Keratinocyte (primary cell): ENCODE measurements at regions not wholly inside any gene's neighbourhood (a gene's known extent, or its start where the extent isn't known, plus 50 kb on each side); places are given as distances from the start of the nearest gene placed in this dataset.

ENCODE experiments used
- DNase-seq: peaks from one replicate; pipeline ENCODE4 v3.0.0-alpha.2; 2011; ENCODE audit warnings: low read depth, missing footprints, low spot score
- FAIRE-seq: peaks from 2 replicates; lab custom pipeline; 2011; peaks lifted over from hg19 to GRCh38; lab: Jason Lieb, UNC
- H2AFZ ChIP-seq: 2 replicates; pipeline ENCODE4 v1.6.0; 2012; ENCODE audit warnings: low read length, control low read depth, inconsistent platforms; ENCODE audit not compliant: control insufficient read depth
- H3K27ac ChIP-seq: 2 replicates; pipeline ENCODE4 v1.5.1; 2011; ENCODE audit warnings: low read length; ENCODE audit not compliant: control insufficient read depth, insufficient read depth
- H3K27me3 ChIP-seq: 3 replicates; pipeline ENCODE4 v1.6.0; 2011; ENCODE audit warnings: low read length; ENCODE audit not compliant: control insufficient read depth, insufficient read depth; ENCODE audit errors: extremely low read depth
- H3K36me3 ChIP-seq, 2 experiments: 2 replicates in 1 of 2; 3 replicates in 1 of 2; pipeline ENCODE4 v1.5.1; 2011; ENCODE audit warnings: low read length in 2 of 2, mild to moderate bottlenecking in 1 of 2; ENCODE audit not compliant: control insufficient read depth in 2 of 2, insufficient read depth in 2 of 2; ENCODE audit errors: extremely low read depth in 1 of 2
- H3K4me1 ChIP-seq: 3 replicates; pipeline ENCODE4 v1.5.1; 2011; ENCODE audit warnings: low read length; ENCODE audit not compliant: control insufficient read depth, insufficient read depth; ENCODE audit errors: extremely low read depth
- H3K4me2 ChIP-seq: 3 replicates; pipeline ENCODE4 v1.6.0; 2011; ENCODE audit warnings: low read depth, low read length; ENCODE audit not compliant: control insufficient read depth, insufficient read depth; ENCODE audit errors: extremely low read depth
- H3K4me3 ChIP-seq, 3 experiments: fragments of 200-600 bp in 1 of 3; sonication (generic) in 1 of 3; 2 replicates in 2 of 3; 3 replicates in 1 of 3; pipeline ENCODE4 v1.5.1; 2011 to 2016; ENCODE audit warnings: low read length in 3 of 3, mild to moderate bottlenecking in 3 of 3, control low read depth in 2 of 3, inconsistent platforms in 1 of 3, low read depth in 1 of 3, mixed read lengths in 1 of 3, mixed run types in 1 of 3, moderate library complexity in 1 of 3; ENCODE audit not compliant: control insufficient read depth in 2 of 3, insufficient read depth in 2 of 3; ENCODE audit errors: extremely low read depth in 1 of 3
- H3K79me2 ChIP-seq: 2 replicates; pipeline ENCODE4 v1.6.0; 2012; ENCODE audit warnings: low read length; ENCODE audit not compliant: control insufficient read depth, insufficient read depth
- H3K9ac ChIP-seq: 3 replicates; pipeline ENCODE4 v1.6.0; 2011; ENCODE audit warnings: low read length; ENCODE audit not compliant: control insufficient read depth, insufficient read depth; ENCODE audit errors: extremely low read depth
- H3K9me1 ChIP-seq: 3 replicates; pipeline ENCODE4 v1.6.0; 2011; ENCODE audit warnings: low read length; ENCODE audit not compliant: control insufficient read depth, insufficient read depth; ENCODE audit errors: extremely low read depth
- H3K9me3 ChIP-seq: 2 replicates; pipeline ENCODE4 v1.5.1; 2012; ENCODE audit warnings: low read depth, low read length; ENCODE audit not compliant: control insufficient read depth
- H4K20me1 ChIP-seq: 3 replicates; pipeline ENCODE4 v1.6.0; 2011; ENCODE audit warnings: low read length; ENCODE audit not compliant: control insufficient read depth, insufficient read depth; ENCODE audit errors: extremely low read depth
- EZH2 ChIP-seq: IDR thresholded peaks from one replicate; pipeline ENCODE4 v1.6.1; 2012; ENCODE audit warnings: inconsistent platforms, mild to moderate bottlenecking, low read length, moderate library complexity
- dilution Hi-C: fragments of 300-500 bp; cut with MboI; formaldehyde crosslinking; loops from one replicate; pipeline ENCODE4 v1.7.0; 2020; ENCODE audit warnings: low sequenced_read_pairs; ENCODE audit not compliant: extremely low pct_ligation_motif_present
- TF ChIP-seq, protein P1 (sequence below), 3 experiments: IDR thresholded peaks in 1 of 3; conservative IDR thresholded peaks in 1 of 3; optimal IDR thresholded peaks in 1 of 3; 2 replicates in 2 of 3; 3 replicates in 1 of 3; pipeline versions ENCODE3 to v1.5.1; 2011; ENCODE audit warnings: low read length in 3 of 3, mild to moderate bottlenecking in 3 of 3, moderate library complexity in 2 of 3, control low read depth in 1 of 3, inconsistent platforms in 1 of 3; ENCODE audit not compliant: insufficient read depth in 2 of 3; ENCODE audit errors: extremely low read depth in 1 of 3

GRCh38 chr1:208503787-208504186 lies 259.6 kb upstream of the PLXNA2 start:
- Histone ChIP-seq H2AFZ (no peak overlapping the region), H3K27me3 (no peaks in the 10 kb centered on the region), H3K4me3 (no peak overlapping the region), H3K36me3 (no peaks in the 10 kb centered on the region), H4K20me1 (no peaks in the 10 kb centered on the region), H3K9ac (no peak overlapping the region), H3K27ac (no peak overlapping the region), H3K79me2 (no peaks in the 10 kb centered on the region), H3K9me3 (no peaks in the 10 kb centered on the region), H3K9me1 (no peaks in the 10 kb centered on the region), H3K4me1 (no peaks in the 10 kb centered on the region), H3K4me2 (no peak overlapping the region)
- no peak for FAIRE-seq
- TF ChIP-seq EZH2, result no peak
- TF ChIP-seq, protein P1, sequence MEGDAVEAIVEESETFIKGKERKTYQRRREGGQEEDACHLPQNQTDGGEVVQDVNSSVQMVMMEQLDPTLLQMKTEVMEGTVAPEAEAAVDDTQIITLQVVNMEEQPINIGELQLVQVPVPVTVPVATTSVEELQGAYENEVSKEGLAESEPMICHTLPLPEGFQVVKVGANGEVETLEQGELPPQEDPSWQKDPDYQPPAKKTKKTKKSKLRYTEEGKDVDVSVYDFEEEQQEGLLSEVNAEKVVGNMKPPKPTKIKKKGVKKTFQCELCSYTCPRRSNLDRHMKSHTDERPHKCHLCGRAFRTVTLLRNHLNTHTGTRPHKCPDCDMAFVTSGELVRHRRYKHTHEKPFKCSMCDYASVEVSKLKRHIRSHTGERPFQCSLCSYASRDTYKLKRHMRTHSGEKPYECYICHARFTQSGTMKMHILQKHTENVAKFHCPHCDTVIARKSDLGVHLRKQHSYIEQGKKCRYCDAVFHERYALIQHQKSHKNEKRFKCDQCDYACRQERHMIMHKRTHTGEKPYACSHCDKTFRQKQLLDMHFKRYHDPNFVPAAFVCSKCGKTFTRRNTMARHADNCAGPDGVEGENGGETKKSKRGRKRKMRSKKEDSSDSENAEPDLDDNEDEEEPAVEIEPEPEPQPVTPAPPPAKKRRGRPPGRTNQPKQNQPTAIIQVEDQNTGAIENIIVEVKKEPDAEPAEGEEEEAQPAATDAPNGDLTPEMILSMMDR (optimal IDR thresholded peaks at IDR 0.05 in 1 of 3, IDR thresholded peaks at IDR 0.05 in 1 of 3, conservative IDR thresholded peaks at IDR 0.05 in 1 of 3; ENCODE audit: extremely low read depth in 1 of 3, insufficient read depth in 2 of 3, low read length in 3 of 3), result no peak
- dilution Hi-C loops, result no loop called here
- DNase-seq, result no peak

GRCh38 chr1:208506812-208507211 lies 262.6 kb upstream of the PLXNA2 start:
- no peak overlapping the region for H2AFZ ChIP-seq
- no peak overlapping the region for H3K27ac ChIP-seq
- no peaks in the 10 kb centered on the region for H3K9me3 ChIP-seq
- H3K9me1 ChIP-seq, result no peaks in the 10 kb centered on the region
- H3K36me3 ChIP-seq, result no peaks in the 10 kb centered on the region
- H3K4me1 ChIP-seq, result peaks cover 6% of the 10 kb centered on the region
- H3K4me3 ChIP-seq, result no peak overlapping the region
- no peaks in the 10 kb centered on the region for H4K20me1 ChIP-seq
- dilution Hi-C loops, result no loop called here
- no peak overlapping the region for H3K9ac ChIP-seq
- DNase-seq (no peak), FAIRE-seq (no peak)
- H3K27me3 ChIP-seq, result no peaks in the 10 kb centered on the region
- H3K79me2 ChIP-seq, result no peaks in the 10 kb centered on the region
- TF ChIP-seq, protein P1 (optimal IDR thresholded peaks at IDR 0.05 in 1 of 3, IDR thresholded peaks at IDR 0.05 in 1 of 3, conservative IDR thresholded peaks at IDR 0.05 in 1 of 3; ENCODE audit: extremely low read depth in 1 of 3, insufficient read depth in 2 of 3, low read length in 3 of 3), result no peak
- no peak for TF ChIP-seq EZH2
- no peak overlapping the region for H3K4me2 ChIP-seq
